HuH-7 (cell line): ENCODE measurements at regions not wholly inside any gene's neighbourhood (a gene's known extent, or its start where the extent isn't known, plus 50 kb on each side); places are given as distances from the start of the nearest gene placed in this dataset.

Experiments
- DNase-seq: peaks from one replicate; pipeline ENCODE4 v3.0.0; 2011; ENCODE audit warnings: low spot score

GRCh38 chr10:131490991-131491594, 179.6 kb upstream of the TCERG1L start:
- DNase-seq, result no peak

- DNase-seq, result no peak
Observed at GRCh38 chr10:131492211-131492857, 180.8 kb upstream of the TCERG1L start.

GRCh38 chr10:131493432-131493831, 181.9 kb upstream of the TCERG1L start:
- DNase-seq, result no peak

- DNase-seq, result no peak
Observed at GRCh38 chr10:131494451-131494850, 182.9 kb upstream of the TCERG1L start.

- no peak for DNase-seq
Observed at GRCh38 chr10:131495224-131495623, 183.7 kb upstream of the TCERG1L start.

- no peak for DNase-seq
Observed at GRCh38 chr10:131495892-131496291, 184.4 kb upstream of the TCERG1L start.

GRCh38 chr10:131496351-131497052, 185.0 kb upstream of the TCERG1L start:
- no peak for DNase-seq

- no peak for DNase-seq
Observed at GRCh38 chr10:131499566-131499965, 188.0 kb upstream of the TCERG1L start.

GRCh38 chr10:131500181-131500580, 188.7 kb upstream of the TCERG1L start:
- DNase-seq, result no peak

GRCh38 chr10:131500892-131501291, 189.4 kb upstream of the TCERG1L start:
- DNase-seq, result no peak

GRCh38 chr10:131503992-131504391, 192.5 kb upstream of the TCERG1L start:
- no peak for DNase-seq

- no peak for DNase-seq
Observed at GRCh38 chr10:131511391-131511790, 199.9 kb upstream of the TCERG1L start.

GRCh38 chr10:131512852-131513251, 201.3 kb upstream of the TCERG1L start:
- DNase-seq, result no peak

GRCh38 chr10:131513445-131513844, 201.9 kb upstream of the TCERG1L start:
- no peak for DNase-seq

- no peak for DNase-seq
Observed at GRCh38 chr10:131513901-131514300, 202.4 kb upstream of the TCERG1L start.

GRCh38 chr10:131514454-131514853, 202.9 kb upstream of the TCERG1L start:
- no peak for DNase-seq

- DNase-seq, result no peak
Observed at GRCh38 chr10:131516285-131516684, 204.8 kb upstream of the TCERG1L start.

- DNase-seq, result no peak
Observed at GRCh38 chr10:131517781-131518180, 206.3 kb upstream of the TCERG1L start.

GRCh38 chr10:131519723-131520605, 208.4 kb upstream of the TCERG1L start:
- no peak for DNase-seq

GRCh38 chr10:131531265-131532190, 220.0 kb upstream of the TCERG1L start:
- DNase-seq, result no peak

GRCh38 chr10:131532291-131532690, 220.8 kb upstream of the TCERG1L start:
- DNase-seq, result no peak
